ENCODE measurements at regions not wholly inside any gene's neighbourhood (a gene's known extent, or its start where the extent isn't known, plus 50 kb on each side); places are given as distances from the start of the nearest gene placed in this dataset.

GRCh38 chr2:89831641-89832498, 1140.4 kb downstream of the RPIA start:
- H3K4me3 ChIP-seq (replicated peaks in 1 of 3; ENCODE audit: low read depth in 2 of 3, low read length in 3 of 3), result no peak overlapping the region
- Mint-ChIP-seq H3K4me1 (no peaks in the 10 kb centered on the region), H3K27ac (no peak overlapping the region), H3K27me3 (ENCODE audit: low read depth in 3 of 3) (no peaks in the 10 kb centered on the region), H3K4me3 (no peak overlapping the region), H3K36me3 (no peaks in the 10 kb centered on the region), H3K9me3 (peaks cover 27 to 54% (median 48%) of the 10 kb centered on the region in 7 donors)
- no peak overlapping the region for H2AFZ ChIP-seq (ENCODE audit: insufficient read depth, low read depth, low read length, poor library complexity, severe bottlenecking)
- no peak overlapping the region for H3K4me2 ChIP-seq (replicated peaks; ENCODE audit: extremely low read depth, low read length, poor library complexity, severe bottlenecking)
- no peaks in the 10 kb centered on the region for H4K20me1 ChIP-seq (ENCODE audit: insufficient read depth, low read length)
- H3K4me1 ChIP-seq (ENCODE audit: control insufficient read depth in 1 of 2, insufficient read depth in 2 of 2, low read length in 2 of 2), result no peaks in the 10 kb centered on the region
- WGBS (ENCODE audit: insufficient coverage), result 71% methylated on average over 17 of the region's 17 CpGs
- peaks cover 0 to 2% of the 10 kb centered on the region in 2 donors for H3K27me3 ChIP-seq (ENCODE audit: control insufficient read depth in 2 of 2, insufficient read depth in 2 of 2, low read length in 2 of 2)
- no peak overlapping the region for H3K27ac ChIP-seq (ENCODE audit: low read depth in 1 of 2, low read length in 2 of 2)
- no peaks in the 10 kb centered on the region for H3K9me3 ChIP-seq (replicated peaks in 1 of 2; ENCODE audit: control insufficient read depth in 1 of 2, insufficient read depth in 1 of 2, low read length in 2 of 2)
- DNase-seq, result no peak
- H3K36me3 ChIP-seq (replicated peaks in 1 of 2; ENCODE audit: control insufficient read depth in 1 of 2, insufficient read depth in 2 of 2, low read length in 2 of 2), result no peaks in the 10 kb centered on the region
- H3K79me2 ChIP-seq (ENCODE audit: insufficient read depth, low read length), result no peaks in the 10 kb centered on the region
- no peak for TF ChIP-seq CTCF (IDR thresholded peaks at IDR 0.05)
- intact Hi-C loops (cut with micrococcal nuclease), result no loop called here
- no peak overlapping the region for H3K9ac ChIP-seq (ENCODE audit: insufficient read depth, low read length, poor library complexity, severe bottlenecking)

GRCh38 chr2:89833116-89833779, 1141.8 kb downstream of the RPIA start:
- H3K9me3 Mint-ChIP-seq, result peaks cover 36 to 61% (median 54%) of the 10 kb centered on the region in 7 donors
- no peaks in the 10 kb centered on the region for H3K4me1 Mint-ChIP-seq
- H4K20me1 ChIP-seq (ENCODE audit: insufficient read depth, low read length), result no peaks in the 10 kb centered on the region
- H3K27ac Mint-ChIP-seq, result no peak overlapping the region
- no peak overlapping the region for H3K4me2 ChIP-seq (replicated peaks; ENCODE audit: extremely low read depth, low read length, poor library complexity, severe bottlenecking)
- no peak for TF ChIP-seq CTCF (IDR thresholded peaks at IDR 0.05)
- no peaks in the 10 kb centered on the region for H3K4me1 ChIP-seq (ENCODE audit: control insufficient read depth in 1 of 2, insufficient read depth in 2 of 2, low read length in 2 of 2)
- no peaks in the 10 kb centered on the region for H3K36me3 ChIP-seq (replicated peaks in 1 of 2; ENCODE audit: control insufficient read depth in 1 of 2, insufficient read depth in 2 of 2, low read length in 2 of 2)
- no peak for DNase-seq
- 76% methylated on average over 12 of the region's 12 CpGs for WGBS (ENCODE audit: insufficient coverage)
- H3K9ac ChIP-seq (ENCODE audit: insufficient read depth, low read length, poor library complexity, severe bottlenecking), result no peak overlapping the region
- no peak overlapping the region for H3K4me3 ChIP-seq (replicated peaks in 1 of 3; ENCODE audit: low read depth in 2 of 3, low read length in 3 of 3)
- H3K27me3 ChIP-seq (ENCODE audit: control insufficient read depth in 2 of 2, insufficient read depth in 2 of 2, low read length in 2 of 2), result peaks cover 0 to 2% of the 10 kb centered on the region in 2 donors
- intact Hi-C loops (cut with micrococcal nuclease), result no loop called here
- H3K4me3 Mint-ChIP-seq, result no peak overlapping the region
- H3K27me3 Mint-ChIP-seq (ENCODE audit: low read depth in 3 of 3), result no peaks in the 10 kb centered on the region
- no peak overlapping the region for H2AFZ ChIP-seq (ENCODE audit: insufficient read depth, low read depth, low read length, poor library complexity, severe bottlenecking)
- H3K79me2 ChIP-seq (ENCODE audit: insufficient read depth, low read length), result no peaks in the 10 kb centered on the region
- H3K27ac ChIP-seq (ENCODE audit: low read depth in 1 of 2, low read length in 2 of 2), result no peak overlapping the region
- no peaks in the 10 kb centered on the region for H3K9me3 ChIP-seq (replicated peaks in 1 of 2; ENCODE audit: control insufficient read depth in 1 of 2, insufficient read depth in 1 of 2, low read length in 2 of 2)
- H3K36me3 Mint-ChIP-seq, result no peaks in the 10 kb centered on the region

Measured in CD14-positive monocyte (primary cell).